ENCODE measurements at regions not wholly inside any gene's neighbourhood (a gene's known extent, or its start where the extent isn't known, plus 50 kb on each side); places are given as distances from the start of the nearest gene placed in this dataset.
"Not testable (repeated sequence)": the region's sequence is repeated elsewhere in the genome, so short reads cannot be mapped to it uniquely, and the experiment has no call there.

DNA sequence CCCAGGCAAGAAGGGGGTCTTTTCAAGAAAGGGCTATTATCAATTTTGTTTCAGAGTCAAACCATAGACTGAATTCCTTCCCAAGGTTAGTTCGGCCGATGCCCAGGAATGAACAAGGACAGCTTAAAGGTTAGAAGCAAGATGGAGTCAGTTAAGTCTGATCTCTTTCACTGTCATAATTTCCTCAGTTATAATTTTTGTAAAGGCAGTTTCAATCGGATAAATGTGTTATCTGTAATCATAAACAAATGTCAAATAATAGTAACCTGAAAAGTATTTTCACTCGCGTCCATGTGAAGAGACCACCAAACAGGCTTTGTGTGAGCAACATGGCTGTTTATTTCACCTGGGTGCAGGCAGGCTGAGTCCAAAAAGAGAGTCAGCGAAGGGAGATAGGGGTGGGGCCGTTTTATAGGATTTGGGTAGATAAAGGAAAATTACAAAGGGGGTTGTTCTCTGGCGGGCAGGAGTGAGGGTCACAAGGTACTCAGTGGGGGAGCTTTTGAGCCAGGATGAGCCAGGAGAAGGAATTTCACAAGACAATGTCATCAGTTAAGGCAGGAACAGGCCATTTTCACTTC lies 862.1 kb upstream of the NDST4 start:
- TF ChIP-seq, protein P1, sequence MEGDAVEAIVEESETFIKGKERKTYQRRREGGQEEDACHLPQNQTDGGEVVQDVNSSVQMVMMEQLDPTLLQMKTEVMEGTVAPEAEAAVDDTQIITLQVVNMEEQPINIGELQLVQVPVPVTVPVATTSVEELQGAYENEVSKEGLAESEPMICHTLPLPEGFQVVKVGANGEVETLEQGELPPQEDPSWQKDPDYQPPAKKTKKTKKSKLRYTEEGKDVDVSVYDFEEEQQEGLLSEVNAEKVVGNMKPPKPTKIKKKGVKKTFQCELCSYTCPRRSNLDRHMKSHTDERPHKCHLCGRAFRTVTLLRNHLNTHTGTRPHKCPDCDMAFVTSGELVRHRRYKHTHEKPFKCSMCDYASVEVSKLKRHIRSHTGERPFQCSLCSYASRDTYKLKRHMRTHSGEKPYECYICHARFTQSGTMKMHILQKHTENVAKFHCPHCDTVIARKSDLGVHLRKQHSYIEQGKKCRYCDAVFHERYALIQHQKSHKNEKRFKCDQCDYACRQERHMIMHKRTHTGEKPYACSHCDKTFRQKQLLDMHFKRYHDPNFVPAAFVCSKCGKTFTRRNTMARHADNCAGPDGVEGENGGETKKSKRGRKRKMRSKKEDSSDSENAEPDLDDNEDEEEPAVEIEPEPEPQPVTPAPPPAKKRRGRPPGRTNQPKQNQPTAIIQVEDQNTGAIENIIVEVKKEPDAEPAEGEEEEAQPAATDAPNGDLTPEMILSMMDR (conservative IDR thresholded peaks at IDR 0.05; ENCODE audit: low read depth, low read length): not testable (repeated sequence)
- TF ChIP-seq POLR2A (IDR thresholded peaks at IDR 0.05; ENCODE audit: low read depth, low read length); FOS (IDR thresholded peaks at IDR 0.05; ENCODE audit: low read depth, low read length); MAZ (IDR thresholded peaks at IDR 0.05; ENCODE audit: borderline replicate concordance, low read depth, low read length); RCOR1 (IDR thresholded peaks at IDR 0.05; ENCODE audit: insufficient replicate concordance, low read length); RAD21 (IDR thresholded peaks at IDR 0.05; ENCODE audit: low read length); CHD1 (IDR thresholded peaks at IDR 0.05; ENCODE audit: low read depth, low read length); SMC3 (IDR thresholded peaks at IDR 0.05; ENCODE audit: low read depth, low read length); MAFK (IDR thresholded peaks at IDR 0.05; ENCODE audit: low read depth, low read length); BHLHE40 (IDR thresholded peaks at IDR 0.05; ENCODE audit: low read depth, low read length): not testable (repeated sequence)
- TF ChIP-seq, protein P2, sequence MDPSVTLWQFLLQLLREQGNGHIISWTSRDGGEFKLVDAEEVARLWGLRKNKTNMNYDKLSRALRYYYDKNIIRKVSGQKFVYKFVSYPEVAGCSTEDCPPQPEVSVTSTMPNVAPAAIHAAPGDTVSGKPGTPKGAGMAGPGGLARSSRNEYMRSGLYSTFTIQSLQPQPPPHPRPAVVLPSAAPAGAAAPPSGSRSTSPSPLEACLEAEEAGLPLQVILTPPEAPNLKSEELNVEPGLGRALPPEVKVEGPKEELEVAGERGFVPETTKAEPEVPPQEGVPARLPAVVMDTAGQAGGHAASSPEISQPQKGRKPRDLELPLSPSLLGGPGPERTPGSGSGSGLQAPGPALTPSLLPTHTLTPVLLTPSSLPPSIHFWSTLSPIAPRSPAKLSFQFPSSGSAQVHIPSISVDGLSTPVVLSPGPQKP (IDR thresholded peaks at IDR 0.05; ENCODE audit: borderline replicate concordance, low read depth, low read length): not testable (repeated sequence)

Measured in IMR-90 (cell line).